MM.1S (cell line): ENCODE measurements at regions not wholly inside any gene's neighbourhood (a gene's known extent, or its start where the extent isn't known, plus 50 kb on each side); places are given as distances from the start of the nearest gene placed in this dataset.

Experiments used
- DNase-seq: peaks from one replicate; pipeline ENCODE4 v3.0.0-alpha.2; 2015
- H2AFZ ChIP-seq: fragments of 300-600 bp; sonication (generic); 2 replicates; pipeline ENCODE4 v1.6.0; 2016; ENCODE audit warnings: antibody characterized with exemption, low read length
- H3F3A ChIP-seq: fragments of 300-600 bp; sonication (generic); 2 replicates; pipeline ENCODE4 v1.6.1; 2016; ENCODE audit warnings: mild to moderate bottlenecking, antibody characterized with exemption, low read length, moderate library complexity, mixed read lengths; ENCODE audit not compliant: insufficient read depth
- H3K27ac ChIP-seq: fragments of 300-600 bp; sonication (generic); 2 replicates; pipeline ENCODE4 v1.5.1; 2016; ENCODE audit warnings: mild to moderate bottlenecking, low read length
- H3K27me3 ChIP-seq: fragments of 300-600 bp; sonication (generic); replicated peaks from 2 replicates; pipeline ENCODE4 v1.6.0; 2016; ENCODE audit warnings: low read length; ENCODE audit not compliant: insufficient read depth
- H3K36me3 ChIP-seq: fragments of 300-600 bp; sonication (generic); replicated peaks from 2 replicates; pipeline ENCODE4 v1.6.1; 2016; ENCODE audit warnings: mild to moderate bottlenecking, low read length, mixed read lengths; ENCODE audit not compliant: insufficient read depth
- H3K4me1 ChIP-seq: fragments of 300-600 bp; sonication (generic); 2 replicates; pipeline ENCODE4 v1.6.1; 2016; ENCODE audit warnings: low read length, mixed read lengths
- H3K4me2 ChIP-seq: fragments of 300-600 bp; sonication (generic); 2 replicates; pipeline ENCODE4 v1.6.0; 2016; ENCODE audit warnings: low read depth, low read length
- H3K4me3 ChIP-seq: fragments of 300-600 bp; sonication (generic); 2 replicates; pipeline ENCODE4 v1.5.1; 2016; ENCODE audit warnings: low read length, mixed read lengths
- H3K79me2 ChIP-seq: fragments of 300-600 bp; sonication (generic); 2 replicates; pipeline ENCODE4 v1.6.1; 2016; ENCODE audit warnings: mixed run types, low read length, mixed read lengths
- H3K9ac ChIP-seq: fragments of 300-600 bp; sonication (generic); 2 replicates; pipeline ENCODE4 v1.6.1; 2016; ENCODE audit warnings: low read length, mixed read lengths
- H3K9me2 ChIP-seq: fragments of 300-600 bp; sonication (generic); replicated peaks from 2 replicates; pipeline ENCODE4 v1.6.1; 2016; ENCODE audit warnings: mild to moderate bottlenecking, low read length, mixed read lengths; ENCODE audit not compliant: insufficient read depth
- H3K9me3 ChIP-seq: fragments of 300-600 bp; sonication (generic); replicated peaks from 2 replicates; pipeline ENCODE4 v1.6.1; 2016; ENCODE audit warnings: mild to moderate bottlenecking, low read length, mixed read lengths; ENCODE audit not compliant: insufficient read depth
- H4K20me1 ChIP-seq: fragments of 300-600 bp; sonication (generic); 2 replicates; pipeline ENCODE4 v1.6.1; 2016; ENCODE audit warnings: mild to moderate bottlenecking, low read length, moderate library complexity, mixed read lengths; ENCODE audit not compliant: insufficient read depth
- CTCF ChIP-seq: fragments of 300-600 bp; sonication (generic); IDR thresholded peaks from 2 replicates; pipeline ENCODE4 v1.5.1; 2016; ENCODE audit warnings: antibody characterized with exemption, low read length, mixed read lengths
- EZH2 ChIP-seq: fragments of 300-600 bp; sonication (generic); optimal IDR thresholded peaks from 2 replicates; pipeline ENCODE3; 2017; ENCODE audit warnings: low read depth, mild to moderate bottlenecking, antibody characterized with exemption, low read length, mixed read lengths
- EZH2phosphoT487 ChIP-seq: fragments of 300-600 bp; sonication (generic); IDR thresholded peaks from 2 replicates; pipeline ENCODE4 v1.6.1; 2018; ENCODE audit warnings: antibody characterized with exemption, low read length

DNA sequence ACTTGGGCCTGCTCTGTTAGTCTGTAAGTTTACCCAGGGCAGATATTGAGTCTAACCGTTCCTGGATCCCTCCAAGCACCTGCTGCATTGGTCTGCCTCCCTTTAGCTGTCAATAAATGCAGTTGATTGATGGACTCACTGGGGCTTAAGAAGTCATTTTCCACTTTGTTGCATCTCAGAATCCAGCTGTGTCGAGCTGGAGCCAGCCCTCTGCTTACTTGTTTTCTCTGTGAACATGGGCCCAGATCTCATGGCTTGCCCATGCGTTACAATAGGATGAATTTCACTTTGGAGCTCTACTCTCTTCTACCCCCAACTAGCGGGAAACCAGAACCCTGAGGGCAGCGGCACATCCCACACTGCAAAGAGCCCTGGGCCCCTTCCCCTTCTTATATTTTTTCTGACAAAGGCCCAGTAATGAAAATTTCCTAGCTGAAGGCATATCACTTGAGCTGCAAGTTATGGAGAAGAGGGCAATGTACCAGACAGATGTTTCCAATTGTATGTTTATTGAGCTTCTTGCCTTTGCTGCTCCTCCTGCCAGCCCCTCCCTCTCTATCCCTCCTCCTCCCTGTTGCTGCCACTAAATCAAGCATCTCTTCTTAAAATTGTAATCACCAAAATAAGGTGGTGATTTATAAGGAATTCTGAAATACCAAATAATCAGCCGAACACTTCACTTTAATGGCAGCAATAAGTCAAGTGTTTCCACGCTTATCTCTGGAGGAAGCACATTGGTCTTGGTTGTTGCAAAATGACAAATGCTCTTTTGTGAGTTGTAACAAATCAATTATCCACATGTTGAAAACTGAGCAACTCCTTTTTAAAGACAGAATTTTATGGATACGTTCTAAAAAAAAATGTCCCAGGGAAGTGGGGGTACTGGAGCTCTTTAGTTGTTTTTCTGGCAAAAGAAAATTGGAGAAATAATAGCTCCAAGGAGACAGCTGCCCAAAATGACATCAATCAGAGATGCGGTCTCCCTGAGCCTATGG, 212.3 kb upstream of the ZBED5 start:
- no peaks in the 10 kb centered on the region for H4K20me1 ChIP-seq
- TF ChIP-seq EZH2 (no peak), CTCF (no peak), EZH2phosphoT487 (no peak)
- H3K4me1 ChIP-seq: 0 out of 2 replicates have a peak, but pooled peaks cover 3% of the 10 kb centered on the region
- no peak for DNase-seq
- H3K27ac ChIP-seq: no peak overlapping the region
- H3K27me3 ChIP-seq: no peaks in the 10 kb centered on the region
- H2AFZ ChIP-seq: no peak overlapping the region
- H3K4me3 ChIP-seq: no peak overlapping the region
- no peak overlapping the region for H3K9ac ChIP-seq
- H3F3A ChIP-seq: no peaks in the 10 kb centered on the region
- H3K79me2 ChIP-seq: no peaks in the 10 kb centered on the region
- H3K36me3 ChIP-seq: no peaks in the 10 kb centered on the region
- H3K9me3 ChIP-seq: no peaks in the 10 kb centered on the region
- no peak overlapping the region for H3K4me2 ChIP-seq
- H3K9me2 ChIP-seq: no peaks in the 10 kb centered on the region

GRCh38 chr11:11068113-11068512, 210.3 kb upstream of the ZBED5 start:
- no peaks in the 10 kb centered on the region for H3K27me3 ChIP-seq
- H4K20me1 ChIP-seq: no peaks in the 10 kb centered on the region
- H3K36me3 ChIP-seq: no peaks in the 10 kb centered on the region
- no peaks in the 10 kb centered on the region for H3K79me2 ChIP-seq
- TF ChIP-seq EZH2phosphoT487 (no peak), EZH2 (no peak), CTCF (no peak)
- H3K9ac ChIP-seq: no peak overlapping the region
- no peak overlapping the region for H3K4me2 ChIP-seq
- H3K9me2 ChIP-seq: no peaks in the 10 kb centered on the region
- DNase-seq: no peak
- H3K27ac ChIP-seq: no peak overlapping the region
- 0 out of 2 replicates have a peak, but pooled peaks cover 3% of the 10 kb centered on the region for H3K4me1 ChIP-seq
- H3F3A ChIP-seq: no peaks in the 10 kb centered on the region
- H3K4me3 ChIP-seq: no peak overlapping the region
- no peaks in the 10 kb centered on the region for H3K9me3 ChIP-seq
- H2AFZ ChIP-seq: no peak overlapping the region

DNA sequence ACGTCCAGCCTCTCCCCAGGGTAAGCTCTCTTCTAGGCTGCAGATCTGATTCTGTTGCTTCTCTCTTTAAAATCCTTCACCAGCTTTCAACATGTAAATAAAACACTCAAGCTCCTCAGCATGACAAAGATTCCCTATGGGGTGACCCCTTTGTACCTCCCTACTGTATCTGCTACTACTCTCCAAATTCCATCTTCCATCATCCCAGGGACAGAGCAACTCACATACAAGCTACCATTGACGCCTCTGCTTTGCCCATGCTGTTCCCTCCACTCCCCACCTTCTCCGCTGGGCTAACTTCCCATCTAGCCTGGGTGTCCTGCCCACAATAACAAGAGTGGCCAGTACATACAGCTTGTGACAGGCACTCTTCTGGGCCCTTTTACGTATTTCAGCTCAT, 207.5 kb upstream of the ZBED5 start:
- Histone ChIP-seq H3K4me1 (0 out of 2 replicates have a peak, but pooled peaks cover 3% of the 10 kb centered on the region), H3K36me3 (no peaks in the 10 kb centered on the region), H3K9me2 (no peaks in the 10 kb centered on the region), H4K20me1 (no peaks in the 10 kb centered on the region), H3K27me3 (no peaks in the 10 kb centered on the region), H2AFZ (no peak overlapping the region), H3K4me3 (no peak overlapping the region), H3K9ac (no peak overlapping the region), H3K9me3 (no peaks in the 10 kb centered on the region), H3K4me2 (no peak overlapping the region), H3K27ac (no peak overlapping the region), H3F3A (no peaks in the 10 kb centered on the region), H3K79me2 (no peaks in the 10 kb centered on the region)
- no peak for DNase-seq
- TF ChIP-seq EZH2phosphoT487: no peak
- no peak for TF ChIP-seq CTCF
- TF ChIP-seq EZH2: no peak
